GM12878 (cell line): ENCODE measurements at regions not wholly inside any gene's neighbourhood (a gene's known extent, or its start where the extent isn't known, plus 50 kb on each side); places are given as distances from the start of the nearest gene placed in this dataset.

Source experiments
- ATAC-seq: fragments of 200-7000 bp; cut with Tn5 transposase; 3 replicates; pipeline ENCODE4 v1.9.1; 2020; ENCODE audit warnings: mild to moderate bottlenecking, moderate library complexity
- BruUV-seq: library from RNA; stranded (reverse); fragments of 400-500 nt; replicated peaks from 2 replicates; lab custom pipeline; 2021; lab: Mats Ljungman, UMichigan
- CTCF ChIA-PET: fragments of 300-600 bp; sonication (Branson Sonifier 250); formaldehyde crosslinking; extraction: SDS; loops from one replicate; lab custom pipeline; 2021; ENCODE audit warnings: inconsistent platforms; lab: Yijun Ruan, JAX
- POLR2A ChIA-PET: fragments of 350-600 bp; formaldehyde crosslinking; extraction: SDS; loops from one replicate; lab custom pipeline; 2021; ENCODE audit warnings: inconsistent platforms; lab: Charles Lee
- RAD21 ChIA-PET: fragments of 300-600 bp; sonication (Branson Sonifier 250); formaldehyde crosslinking; loops from one replicate; lab custom pipeline; 2023; ENCODE audit warnings: antibody characterized with exemption; ENCODE audit not compliant: unreplicated experiment; lab: Charles Lee
- SMC1A ChIA-PET: fragments of 300-600 bp; sonication (Branson Sonifier 250); formaldehyde crosslinking; loops from one replicate; lab custom pipeline; 2023; ENCODE audit not compliant: unreplicated experiment, uncharacterized antibody; lab: Charles Lee
- DNase-seq: peaks from one replicate; pipeline ENCODE4 v3.0.0-alpha.2; 2011; ENCODE audit warnings: low read depth, low spot score
- FAIRE-seq: peaks from 3 replicates; lab custom pipeline; 2011; peaks lifted over from hg19 to GRCh38; lab: Jason Lieb, UNC
- H2AFZ ChIP-seq: 2 replicates; pipeline ENCODE4 v1.6.0; 2011; ENCODE audit warnings: low read depth, low read length, control low read depth; ENCODE audit not compliant: control insufficient read depth
- H3K27ac ChIP-seq: 2 replicates; pipeline ENCODE4 v1.5.1; 2011; ENCODE audit warnings: control low read depth; ENCODE audit not compliant: control insufficient read depth, insufficient read depth
- H3K27me3 ChIP-seq, 2 experiments: replicated peaks in 1 of 2; 2 replicates each; pipeline versions ENCODE4 v1.6.0 to v1.6.1; 2011; ENCODE audit warnings: low read length in 1 of 2; ENCODE audit not compliant: control insufficient read depth in 2 of 2, insufficient read depth in 2 of 2
- H3K36me3 ChIP-seq, 2 experiments: 2 replicates each; pipeline ENCODE4 v1.5.1; 2011; ENCODE audit warnings: low read length in 1 of 2; ENCODE audit not compliant: control insufficient read depth in 2 of 2, insufficient read depth in 2 of 2
- H3K4me1 ChIP-seq: 2 replicates; pipeline ENCODE4 v1.6.1; 2011; ENCODE audit warnings: mild to moderate bottlenecking, low read length, moderate library complexity, mixed read lengths; ENCODE audit not compliant: control insufficient read depth, insufficient read depth
- H3K4me2 ChIP-seq: 2 replicates; pipeline ENCODE4 v1.6.0; 2011; ENCODE audit warnings: control low read depth; ENCODE audit not compliant: control insufficient read depth, insufficient read depth
- H3K4me3 ChIP-seq: fragments of 200-600 bp; sonication (generic); 2 replicates; pipeline ENCODE4 v1.5.1; 2016
- H3K79me2 ChIP-seq: 2 replicates; pipeline ENCODE4 v1.6.0; 2011; ENCODE audit warnings: low read length; ENCODE audit not compliant: control insufficient read depth, insufficient read depth
- H3K9ac ChIP-seq: 2 replicates; pipeline ENCODE4 v1.8.0; 2011; ENCODE audit warnings: low read length, control low read depth, mixed read lengths; ENCODE audit not compliant: control insufficient read depth, insufficient read depth
- H3K9me3 ChIP-seq: replicated peaks from 3 replicates; pipeline ENCODE4 v1.5.1; 2011; ENCODE audit warnings: mild to moderate bottlenecking, low read length; ENCODE audit not compliant: control insufficient read depth, insufficient read depth
- H4K20me1 ChIP-seq: 2 replicates; pipeline ENCODE4 v1.6.0; 2011; ENCODE audit not compliant: control insufficient read depth, insufficient read depth
- ASH2L ChIP-seq: fragments of 300-600, 200-600 bp; sonication (generic); IDR thresholded peaks from 2 replicates; pipeline ENCODE4 v1.6.1; 2017; ENCODE audit warnings: low read depth, mild to moderate bottlenecking, borderline replicate concordance
- ATF7 ChIP-seq: fragments of 450-650 bp; IDR thresholded peaks from 2 replicates; pipeline ENCODE4 v1.6.1; 2016; ENCODE audit warnings: low read depth, mild to moderate bottlenecking
- EZH2 ChIP-seq: IDR thresholded peaks from 2 replicates; pipeline ENCODE4 v1.6.1; 2012; ENCODE audit warnings: low read depth, mild to moderate bottlenecking, control low read depth, inconsistent platforms, low read length, borderline replicate concordance; ENCODE audit not compliant: control insufficient read depth
- NFIC ChIP-seq: IDR thresholded peaks from 2 replicates; pipeline ENCODE4 v1.6.1; 2012; ENCODE audit warnings: low read depth, mild to moderate bottlenecking, inconsistent platforms, low read length, moderate library complexity
- NR2C2 ChIP-seq: IDR thresholded peaks from 2 replicates; pipeline ENCODE4 v1.6.1; 2011; ENCODE audit warnings: borderline replicate concordance, low read depth; ENCODE audit not compliant: control insufficient read depth, insufficient read length
- POLR2AphosphoS5 ChIP-seq: IDR thresholded peaks from 2 replicates; pipeline ENCODE4 v1.6.1; 2011; ENCODE audit warnings: mild to moderate bottlenecking, low read length, inconsistent platforms
- SIN3A ChIP-seq: IDR thresholded peaks from 2 replicates; pipeline ENCODE4 v1.6.1; 2012; ENCODE audit warnings: low read depth, low read length, improper control_type of control experiment
- SMAD5 ChIP-seq: IDR thresholded peaks from 2 replicates; pipeline ENCODE4 v1.6.1; 2016; ENCODE audit warnings: antibody characterized with exemption, low read depth
- SP1 ChIP-seq: IDR thresholded peaks from one replicate; pipeline ENCODE4 v1.6.1; 2011; ENCODE audit warnings: low read depth, low read length
- SPI1 ChIP-seq: IDR thresholded peaks from 2 replicates; pipeline ENCODE4 v1.6.1; 2011; ENCODE audit warnings: low read depth, mild to moderate bottlenecking, low read length, moderate library complexity, borderline replicate concordance; ENCODE audit not compliant: insufficient read depth
- SREBF2 ChIP-seq: IDR thresholded peaks from 2 replicates; pipeline ENCODE4 v1.6.1; 2012; ENCODE audit warnings: mild to moderate bottlenecking, low read length
- ZNF274 ChIP-seq: IDR thresholded peaks from one replicate; pipeline ENCODE4 v1.8.0; 2011; ENCODE audit not compliant: insufficient read length, insufficient read depth
- ZZZ3 ChIP-seq: IDR thresholded peaks from 2 replicates; pipeline ENCODE4 v1.6.1; 2011; ENCODE audit warnings: low read depth; ENCODE audit not compliant: control insufficient read depth, insufficient read length
- WGBS: methylation state at CpG from one replicate; pipeline ENCODE4 v1.1.6; 2016; ENCODE audit warnings: low lambda C conversion rate; ENCODE audit not compliant: insufficient replicate concordance, insufficient coverage; ENCODE audit errors: missing lambda C conversion rate; 5-methylcytosine and 5-hydroxymethylcytosine counted together
- in situ Hi-C: fragments of 300-500 bp; cut with MboI; formaldehyde crosslinking; loops from 9 replicates; pipeline ENCODE4 v1.14.3; 2018; ENCODE audit warnings: mixed read lengths
- intact Hi-C: fragments of 100-400 bp; cut with micrococcal nuclease; formaldehyde crosslinking; loops from one replicate; pipeline ENCODE4 v1.14.2; 2022; ENCODE audit not compliant: unreplicated experiment
- TF ChIP-seq, protein P1 (sequence below): IDR thresholded peaks from 2 replicates; pipeline ENCODE4 v1.6.1; 2012; ENCODE audit warnings: low read depth, low read length, improper control_type of control experiment
- TF ChIP-seq, protein P2 (sequence below): IDR thresholded peaks from 2 replicates; pipeline ENCODE4 v1.6.1; 2011; ENCODE audit warnings: low read depth, low read length, improper control_type of control experiment, borderline replicate concordance
- TF ChIP-seq, protein P3 (sequence below): IDR thresholded peaks from 2 replicates; pipeline ENCODE4 v1.6.1; 2012; ENCODE audit warnings: mild to moderate bottlenecking, low read depth, low read length

DNA sequence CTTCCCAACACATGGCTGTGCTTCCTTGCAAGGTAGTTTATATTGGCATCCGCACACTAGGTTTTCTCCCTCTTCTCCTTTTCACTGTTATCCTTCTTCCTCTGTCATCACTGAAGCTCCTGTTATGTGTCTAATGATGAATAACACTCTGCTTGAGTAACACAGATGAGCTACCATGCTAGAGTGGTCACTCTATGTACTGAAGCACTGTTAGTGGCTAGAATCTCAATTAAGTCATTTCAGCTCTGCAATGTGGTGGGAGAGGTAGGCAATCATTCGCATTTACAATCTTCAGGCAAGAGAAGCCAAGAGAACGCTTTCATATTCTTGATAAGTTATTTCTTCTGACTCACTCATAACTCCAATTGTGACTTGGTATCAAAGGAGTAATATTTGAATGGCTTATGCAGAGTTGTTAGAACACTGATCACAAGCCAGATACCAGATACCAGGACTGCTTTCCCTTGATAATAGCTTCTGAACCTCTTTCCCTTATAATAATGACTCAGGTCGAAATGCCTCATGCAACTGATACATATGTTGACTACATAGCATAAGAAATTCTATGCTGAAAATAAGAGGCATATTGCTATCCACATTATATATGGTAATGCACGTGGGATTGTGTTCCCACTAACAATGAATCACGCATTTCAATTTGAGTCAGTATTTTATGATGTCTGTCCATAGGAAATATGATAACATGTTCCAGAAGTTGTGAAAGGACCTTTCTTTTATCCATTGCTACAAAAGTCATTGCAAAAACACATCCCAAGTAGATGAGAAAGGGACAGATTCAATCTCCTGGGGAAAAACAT, 158.0 kb upstream of the HS3ST3A1 start:
- WGBS = 22% methylated on average over 6 of the region's 6 CpGs
- H2AFZ ChIP-seq = no peak overlapping the region
- H3K4me3 ChIP-seq = no peak overlapping the region
- no TSS peak for BruUV-seq
- TF ChIP-seq SPI1 = no peak
- no peak for TF ChIP-seq SP1
- no peak for TF ChIP-seq NR2C2
- TF ChIP-seq SMAD5 = no peak
- TF ChIP-seq, protein P1, sequence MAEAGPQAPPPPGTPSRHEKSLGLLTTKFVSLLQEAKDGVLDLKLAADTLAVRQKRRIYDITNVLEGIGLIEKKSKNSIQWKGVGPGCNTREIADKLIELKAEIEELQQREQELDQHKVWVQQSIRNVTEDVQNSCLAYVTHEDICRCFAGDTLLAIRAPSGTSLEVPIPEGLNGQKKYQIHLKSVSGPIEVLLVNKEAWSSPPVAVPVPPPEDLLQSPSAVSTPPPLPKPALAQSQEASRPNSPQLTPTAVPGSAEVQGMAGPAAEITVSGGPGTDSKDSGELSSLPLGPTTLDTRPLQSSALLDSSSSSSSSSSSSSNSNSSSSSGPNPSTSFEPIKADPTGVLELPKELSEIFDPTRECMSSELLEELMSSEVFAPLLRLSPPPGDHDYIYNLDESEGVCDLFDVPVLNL = no peak
- TF ChIP-seq POLR2AphosphoS5 = no peak
- no peak for TF ChIP-seq ZZZ3
- no peak for TF ChIP-seq SIN3A
- TF ChIP-seq SREBF2 = no peak
- TF ChIP-seq EZH2 = no peak
- TF ChIP-seq, protein P2, sequence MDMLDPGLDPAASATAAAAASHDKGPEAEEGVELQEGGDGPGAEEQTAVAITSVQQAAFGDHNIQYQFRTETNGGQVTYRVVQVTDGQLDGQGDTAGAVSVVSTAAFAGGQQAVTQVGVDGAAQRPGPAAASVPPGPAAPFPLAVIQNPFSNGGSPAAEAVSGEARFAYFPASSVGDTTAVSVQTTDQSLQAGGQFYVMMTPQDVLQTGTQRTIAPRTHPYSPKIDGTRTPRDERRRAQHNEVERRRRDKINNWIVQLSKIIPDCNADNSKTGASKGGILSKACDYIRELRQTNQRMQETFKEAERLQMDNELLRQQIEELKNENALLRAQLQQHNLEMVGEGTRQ = no peak
- TF ChIP-seq NFIC = no peak
- TF ChIP-seq ZNF274 = no peak
- no peak for TF ChIP-seq ATF7
- no peak for TF ChIP-seq ASH2L
- TF ChIP-seq, protein P3, sequence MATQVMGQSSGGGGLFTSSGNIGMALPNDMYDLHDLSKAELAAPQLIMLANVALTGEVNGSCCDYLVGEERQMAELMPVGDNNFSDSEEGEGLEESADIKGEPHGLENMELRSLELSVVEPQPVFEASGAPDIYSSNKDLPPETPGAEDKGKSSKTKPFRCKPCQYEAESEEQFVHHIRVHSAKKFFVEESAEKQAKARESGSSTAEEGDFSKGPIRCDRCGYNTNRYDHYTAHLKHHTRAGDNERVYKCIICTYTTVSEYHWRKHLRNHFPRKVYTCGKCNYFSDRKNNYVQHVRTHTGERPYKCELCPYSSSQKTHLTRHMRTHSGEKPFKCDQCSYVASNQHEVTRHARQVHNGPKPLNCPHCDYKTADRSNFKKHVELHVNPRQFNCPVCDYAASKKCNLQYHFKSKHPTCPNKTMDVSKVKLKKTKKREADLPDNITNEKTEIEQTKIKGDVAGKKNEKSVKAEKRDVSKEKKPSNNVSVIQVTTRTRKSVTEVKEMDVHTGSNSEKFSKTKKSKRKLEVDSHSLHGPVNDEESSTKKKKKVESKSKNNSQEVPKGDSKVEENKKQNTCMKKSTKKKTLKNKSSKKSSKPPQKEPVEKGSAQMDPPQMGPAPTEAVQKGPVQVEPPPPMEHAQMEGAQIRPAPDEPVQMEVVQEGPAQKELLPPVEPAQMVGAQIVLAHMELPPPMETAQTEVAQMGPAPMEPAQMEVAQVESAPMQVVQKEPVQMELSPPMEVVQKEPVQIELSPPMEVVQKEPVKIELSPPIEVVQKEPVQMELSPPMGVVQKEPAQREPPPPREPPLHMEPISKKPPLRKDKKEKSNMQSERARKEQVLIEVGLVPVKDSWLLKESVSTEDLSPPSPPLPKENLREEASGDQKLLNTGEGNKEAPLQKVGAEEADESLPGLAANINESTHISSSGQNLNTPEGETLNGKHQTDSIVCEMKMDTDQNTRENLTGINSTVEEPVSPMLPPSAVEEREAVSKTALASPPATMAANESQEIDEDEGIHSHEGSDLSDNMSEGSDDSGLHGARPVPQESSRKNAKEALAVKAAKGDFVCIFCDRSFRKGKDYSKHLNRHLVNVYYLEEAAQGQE = no peak
- FAIRE-seq (no peak), DNase-seq (no peak), ATAC-seq (no peak)
- no peak overlapping the region for H3K4me2 ChIP-seq
- RAD21 ChIA-PET = no interaction called here
- CTCF ChIA-PET = no interaction called here
- in situ Hi-C loops = no loop called here
- H3K36me3 ChIP-seq = no peaks in the 10 kb centered on the region
- H3K27me3 ChIP-seq = no peaks in the 10 kb centered on the region
- H3K4me1 ChIP-seq = no peaks in the 10 kb centered on the region
- SMC1A ChIA-PET = no interaction called here
- no peaks in the 10 kb centered on the region; the same call in 2 of the 3 replicates for H3K9me3 ChIP-seq
- POLR2A ChIA-PET = no interaction called here
- no peak overlapping the region for H3K9ac ChIP-seq
- H3K79me2 ChIP-seq = no peaks in the 10 kb centered on the region
- H3K27ac ChIP-seq = no peak overlapping the region
- intact Hi-C loops = no loop called here
- no peaks in the 10 kb centered on the region for H4K20me1 ChIP-seq
